Posterior vena cava (tissue), 2 donors: ENCODE measurements at regions not wholly inside any gene's neighbourhood (a gene's known extent, or its start where the extent isn't known, plus 50 kb on each side); places are given as distances from the start of the nearest gene placed in this dataset.

Experiments used
- DNase-seq: peaks from one replicate; pipeline ENCODE4 v3.0.0-alpha.2; 2020; ENCODE audit warnings: low spot score
- intact Hi-C, 2 donors: fragments of 100-400 bp; cut with DNase I; formaldehyde crosslinking; loops; one replicate each; pipeline versions ENCODE4 v1.14.1 to v1.14.2; 2022 to 2023
- donor health status: DM: yes; HTN: yes; CAD: no.
- donor health status: DM: yes; HTN: yes; CAD: no.

GRCh38 chr11:115672412-115672811 is 168.2 kb upstream of the CADM1 start:
- no peak for DNase-seq
- intact Hi-C loops: no loop called here

GRCh38 chr11:115670538-115671205 is 166.5 kb upstream of the CADM1 start:
- intact Hi-C loops: no loop called here
- no peak for DNase-seq

- intact Hi-C loops: no loop called here
- no peak for DNase-seq
These were observed 161.7 kb upstream of the CADM1 start for GRCh38 chr11:115665958-115666357.

GRCh38 chr11:115665175-115665821 is 161.1 kb upstream of the CADM1 start:
- intact Hi-C loops: no loop called here
- DNase-seq: no peak

GRCh38 chr11:115664313-115664712 is 160.1 kb upstream of the CADM1 start:
- intact Hi-C loops: no loop called here
- DNase-seq: no peak

- intact Hi-C loops: no loop called here
- no peak for DNase-seq
These were observed 159.6 kb upstream of the CADM1 start for GRCh38 chr11:115663790-115664189.

GRCh38 chr11:115660030-115660805 is 156.0 kb upstream of the CADM1 start:
- intact Hi-C loops: no loop called here
- no peak for DNase-seq

GRCh38 chr11:115659061-115659963 is 155.1 kb upstream of the CADM1 start:
- DNase-seq: no peak

GRCh38 chr11:115657586-115657985 is 153.4 kb upstream of the CADM1 start:
- intact Hi-C loops: no loop called here
- DNase-seq: no peak

More at GRCh38 chr11:115659061-115659963, 155.1 kb upstream of the CADM1 start:
- intact Hi-C loops: no loop called here

GRCh38 chr11:115656669-115657068 is 152.5 kb upstream of the CADM1 start:
- DNase-seq: no peak
- intact Hi-C loops: no loop called here

- no peak for DNase-seq
- intact Hi-C loops: no loop called here
These were observed 151.8 kb upstream of the CADM1 start for GRCh38 chr11:115656041-115656440.

- intact Hi-C loops: no loop called here
- DNase-seq: no peak
These were observed 150.6 kb upstream of the CADM1 start for GRCh38 chr11:115654792-115655191.

- intact Hi-C loops: no loop called here
- DNase-seq: no peak
These were observed 149.7 kb upstream of the CADM1 start for GRCh38 chr11:115653926-115654325.

- intact Hi-C loops: no loop called here
- no peak for DNase-seq
These were observed 148.9 kb upstream of the CADM1 start for GRCh38 chr11:115653076-115653475.

- intact Hi-C loops: no loop called here
- no peak for DNase-seq
These were observed 148.3 kb upstream of the CADM1 start for GRCh38 chr11:115652496-115652895.

GRCh38 chr11:115652094-115652493 is 147.9 kb upstream of the CADM1 start:
- no peak for DNase-seq
- intact Hi-C loops: no loop called here

GRCh38 chr11:115649461-115649860 is 145.2 kb upstream of the CADM1 start:
- intact Hi-C loops: no loop called here
- no peak for DNase-seq

- intact Hi-C loops: no loop called here
- DNase-seq: no peak
These were observed 141.6 kb upstream of the CADM1 start for GRCh38 chr11:115645631-115646317.

GRCh38 chr11:115644856-115645255 is 140.6 kb upstream of the CADM1 start:
- no peak for DNase-seq
- intact Hi-C loops: no loop called here
